HG03280 (cell line): ENCODE measurements at regions not wholly inside any gene's neighbourhood (a gene's known extent, or its start where the extent isn't known, plus 50 kb on each side); places are given as distances from the start of the nearest gene placed in this dataset.

Experiments used
- ATAC-seq: cut with Tn5 transposase; IDR thresholded peaks from one replicate; pipeline ENCODE4 v1.9.1; 2021; ENCODE audit warnings: mild to moderate bottlenecking, moderate library complexity; ENCODE audit not compliant: unreplicated experiment

DNA sequence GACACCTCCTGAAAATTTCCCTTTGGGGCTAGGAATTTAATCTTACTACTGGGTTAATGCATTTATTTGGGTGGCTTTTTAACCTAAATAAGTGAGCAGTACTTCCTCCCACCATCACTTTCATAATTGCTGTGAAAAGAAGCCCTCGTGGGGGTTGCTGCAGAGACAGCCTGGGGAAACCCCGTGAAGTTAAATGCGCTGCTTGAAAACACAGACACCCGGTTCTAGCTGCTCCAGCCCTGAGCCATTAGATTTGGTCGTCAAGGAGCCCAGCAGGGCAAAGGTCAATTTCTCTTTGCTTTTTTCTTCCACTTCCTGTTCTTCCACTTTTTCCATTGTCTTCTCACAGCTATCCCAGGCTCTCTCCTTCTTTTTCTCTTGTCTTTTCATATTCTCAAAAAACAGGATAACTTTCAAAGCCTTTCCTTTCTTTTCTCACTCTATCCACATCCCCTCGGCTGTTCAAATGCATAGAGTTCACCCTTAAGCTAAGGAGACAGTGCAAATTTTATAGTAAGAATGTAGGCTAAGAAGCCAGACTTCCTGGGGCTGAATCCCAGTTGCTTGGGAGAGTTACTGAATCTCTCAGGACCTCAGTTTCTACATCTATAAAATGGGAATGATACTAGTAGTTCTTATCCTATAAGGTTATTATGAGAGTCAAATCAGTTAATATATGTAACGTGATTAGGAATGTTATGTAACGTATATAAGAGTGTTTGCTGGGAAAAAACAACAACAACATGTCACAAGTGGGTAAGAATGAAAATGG, 91.5 kb upstream of the ZNF827 start:
- peak; percentile 80 for ATAC-seq

GRCh38 chr4:146029147-146029546, 90.5 kb upstream of the ZNF827 start:
- ATAC-seq = peak; percentile 23

DNA sequence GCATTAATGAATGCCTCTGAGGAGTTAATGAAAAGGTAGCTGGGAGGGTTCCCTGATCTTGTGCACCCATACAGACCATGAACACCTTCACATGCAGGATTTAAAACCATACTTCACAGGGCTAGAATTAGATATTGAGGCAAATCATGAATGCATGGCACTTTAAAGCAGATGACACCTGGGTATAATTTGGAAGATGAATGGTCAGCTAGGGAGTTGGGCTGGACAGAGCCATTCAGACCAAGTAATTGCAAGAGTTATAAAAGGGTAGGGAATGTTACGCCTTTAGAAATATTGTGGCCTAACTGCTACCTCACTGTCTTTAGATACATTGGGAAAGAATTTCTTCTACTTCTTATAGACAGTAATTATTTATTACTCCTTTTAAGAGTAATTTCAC, 89.1 kb upstream of the ZNF827 start:
- no peak for ATAC-seq

GRCh38 chr4:146023334-146023967, 84.8 kb upstream of the ZNF827 start:
- ATAC-seq = peak; percentile 98

DNA sequence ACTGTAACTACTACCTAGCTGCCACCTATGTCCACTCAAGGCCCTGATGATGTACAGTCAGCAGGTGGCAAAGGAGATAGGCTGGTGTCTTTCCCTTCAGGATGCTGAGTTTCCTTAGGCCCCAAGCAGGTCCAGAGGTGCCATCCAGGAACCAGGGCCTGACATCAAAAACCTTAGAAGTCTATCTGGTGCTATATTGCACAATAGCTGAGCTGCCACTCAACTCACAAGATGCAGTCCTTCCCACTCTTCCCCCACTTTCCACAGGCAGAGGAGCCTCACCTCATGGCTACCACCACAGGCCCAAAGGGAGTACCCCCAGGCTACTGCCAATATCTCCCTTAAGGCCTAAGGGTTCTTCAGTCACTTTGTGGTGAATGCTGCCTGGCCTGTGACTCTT, 83.9 kb upstream of the ZNF827 start:
- no peak for ATAC-seq

DNA sequence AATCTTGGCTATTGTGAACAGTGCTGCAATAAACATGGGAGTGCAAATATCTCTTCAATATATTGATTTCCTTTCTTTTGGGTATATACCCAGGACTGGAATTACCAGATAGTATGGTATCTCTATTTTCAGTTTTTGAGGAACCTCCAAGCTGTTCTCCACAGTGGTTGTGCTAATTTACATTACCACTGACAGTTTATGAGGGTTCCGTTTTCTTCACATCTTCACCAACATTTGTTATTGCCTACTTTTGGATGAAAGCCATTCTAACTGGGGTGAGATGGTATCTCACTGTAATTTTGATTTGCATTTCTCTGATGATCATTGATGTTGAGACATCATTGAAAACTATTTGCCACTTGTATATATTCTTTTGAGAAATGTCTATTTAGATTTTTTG, 79.6 kb upstream of the ZNF827 start:
- no peak for ATAC-seq

GRCh38 chr4:146004730-146005129, 66.1 kb upstream of the ZNF827 start:
- ATAC-seq = no peak

GRCh38 chr4:145988628-145989027, 50.0 kb upstream of the ZNF827 start:
- no peak for ATAC-seq
